Stomach (tissue), 8 donors: ENCODE measurements at regions not wholly inside any gene's neighbourhood (a gene's known extent, or its start where the extent isn't known, plus 50 kb on each side); places are given as distances from the start of the nearest gene placed in this dataset.
"Not testable (repeated sequence)": the region's sequence is repeated elsewhere in the genome, so short reads cannot be mapped to it uniquely, and the experiment has no call there.

Source experiments
- DNase-seq, 2 donors: peaks; one replicate each; pipeline versions ENCODE4 v3.0.0 to v3.0.0-alpha.2; 2013 to 2019
- H3K27ac ChIP-seq, 5 donors: fragments of 200-600 bp in 4 of 5; sonication (generic) in 4 of 5; one replicate each; pipeline ENCODE4 v1.5.1; 2013 to 2019; ENCODE audit warnings: mild to moderate bottlenecking in 1 of 5, moderate library complexity in 1 of 5
- H3K27me3 ChIP-seq, 3 donors: fragments of 200-600 bp; sonication (generic); one replicate each; pipeline ENCODE4 v1.5.1; 2017 to 2019; ENCODE audit warnings: mixed run types in 1 of 3
- H3K36me3 ChIP-seq, 4 donors: fragments of 200-600 bp; sonication (generic); 1 replicate in 3 of 4; 2 replicates in 1 of 4; pipeline ENCODE4 v1.5.1; 2016 to 2019
- H3K4me1 ChIP-seq, 4 donors: fragments of 200-600 bp; sonication (generic); one replicate each; pipeline ENCODE4 v1.5.1; 2016 to 2019
- H3K4me3 ChIP-seq, 4 donors: fragments of 200-600 bp; sonication (generic) in 3 of 4; one replicate each; pipeline ENCODE4 v1.5.1; 2016 to 2019; ENCODE audit warnings: mild to moderate bottlenecking in 1 of 4
- H3K9me3 ChIP-seq, 4 donors: fragments of 200-600 bp; sonication (generic); one replicate each; pipeline ENCODE4 v1.5.1; 2016 to 2019
- EP300 ChIP-seq: sonication (generic); formaldehyde crosslinking; IDR thresholded peaks from one replicate; pipeline ENCODE4 v1.6.1; 2017; ENCODE audit warnings: antibody characterized with exemption
- POLR2A ChIP-seq, 4 donors: fragments of 450-650 bp; IDR thresholded peaks; one replicate each; pipeline ENCODE4 v1.6.1; 2016; ENCODE audit warnings: antibody characterized with exemption in 4 of 4, control low read depth in 2 of 4, mild to moderate bottlenecking in 1 of 4, moderate library complexity in 1 of 4
- POLR2AphosphoS5 ChIP-seq, 3 donors: sonication (generic); formaldehyde crosslinking; IDR thresholded peaks; one replicate each; pipeline ENCODE4 v1.6.1; 2016; ENCODE audit warnings: antibody characterized with exemption in 3 of 3
- WGBS, 5 donors: extraction: QIAGEN DNeasy Blood & Tissue Kit in 3 of 5; methylation state at CpG; one replicate each; pipeline versions ENCODE4 v1.1.5 to v1.1.7; 2013 to 2018; 5-methylcytosine and 5-hydroxymethylcytosine counted together
- intact Hi-C: fragments of 100-400 bp; cut with DNase I; formaldehyde crosslinking; loops from one replicate; pipeline ENCODE4 v1.15.1; 2023; ENCODE audit warnings: low total_unique reads
- TF ChIP-seq, protein P1 (sequence below), 7 experiments: fragments of 450-650 bp in 4 of 7; fragments of 200-600 bp in 3 of 7; sonication (generic) in 3 of 7; IDR thresholded peaks; one replicate each; pipeline ENCODE4 v1.5.1; 2016 to 2019; ENCODE audit warnings: antibody characterized with exemption in 7 of 7, control low read depth in 2 of 7, mild to moderate bottlenecking in 1 of 7
- donor health status: healthy with polysubstance abuse.
- donor health status: Bipolar disorder and iron deficiency.
- donor health status: healthy.

DNA sequence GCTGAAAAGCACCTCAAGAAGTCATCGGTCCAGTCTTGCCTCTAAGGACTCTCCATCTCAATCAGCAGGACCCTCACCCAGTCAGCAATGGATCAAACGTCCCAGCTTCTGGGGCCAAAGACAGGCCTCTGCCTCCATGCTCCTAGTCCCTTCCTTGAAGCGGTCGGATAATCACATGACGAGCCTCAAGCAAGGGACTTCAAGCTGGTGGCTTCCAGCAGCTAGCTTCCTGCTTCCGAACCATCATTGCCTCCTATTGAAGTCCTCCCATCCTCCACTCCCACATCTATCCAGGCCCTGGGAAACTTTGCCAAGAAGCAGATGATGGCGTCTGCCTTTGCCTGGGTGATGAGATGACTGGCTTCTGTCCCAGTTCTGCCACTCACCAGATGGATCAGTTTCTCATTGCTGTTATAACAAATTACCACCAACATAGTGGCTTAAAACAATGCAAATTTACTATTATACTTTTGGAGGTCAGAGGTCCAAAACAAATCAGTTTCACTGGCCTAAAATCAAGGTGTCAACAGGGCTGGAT lies 135.2 kb upstream of the MAMLD1 start:
- Histone ChIP-seq H3K27ac (no peak overlapping the region), H3K4me3 (no peak overlapping the region), H3K4me1 (no peaks in the 10 kb centered on the region), H3K36me3 (no peaks in the 10 kb centered on the region), H3K27me3 (no peaks in the 10 kb centered on the region), H3K9me3 (no peaks in the 10 kb centered on the region)
- WGBS, 5 donors: 82 to 94% (median 88%) methylated on average over 5 to 7 of the region's 7 CpGs
- no peak for TF ChIP-seq POLR2A (IDR thresholded peaks at IDR 0.05)
- no peak for TF ChIP-seq POLR2AphosphoS5 (IDR thresholded peaks at IDR 0.05)
- TF ChIP-seq, protein P1, sequence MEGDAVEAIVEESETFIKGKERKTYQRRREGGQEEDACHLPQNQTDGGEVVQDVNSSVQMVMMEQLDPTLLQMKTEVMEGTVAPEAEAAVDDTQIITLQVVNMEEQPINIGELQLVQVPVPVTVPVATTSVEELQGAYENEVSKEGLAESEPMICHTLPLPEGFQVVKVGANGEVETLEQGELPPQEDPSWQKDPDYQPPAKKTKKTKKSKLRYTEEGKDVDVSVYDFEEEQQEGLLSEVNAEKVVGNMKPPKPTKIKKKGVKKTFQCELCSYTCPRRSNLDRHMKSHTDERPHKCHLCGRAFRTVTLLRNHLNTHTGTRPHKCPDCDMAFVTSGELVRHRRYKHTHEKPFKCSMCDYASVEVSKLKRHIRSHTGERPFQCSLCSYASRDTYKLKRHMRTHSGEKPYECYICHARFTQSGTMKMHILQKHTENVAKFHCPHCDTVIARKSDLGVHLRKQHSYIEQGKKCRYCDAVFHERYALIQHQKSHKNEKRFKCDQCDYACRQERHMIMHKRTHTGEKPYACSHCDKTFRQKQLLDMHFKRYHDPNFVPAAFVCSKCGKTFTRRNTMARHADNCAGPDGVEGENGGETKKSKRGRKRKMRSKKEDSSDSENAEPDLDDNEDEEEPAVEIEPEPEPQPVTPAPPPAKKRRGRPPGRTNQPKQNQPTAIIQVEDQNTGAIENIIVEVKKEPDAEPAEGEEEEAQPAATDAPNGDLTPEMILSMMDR (IDR thresholded peaks at IDR 0.05): no peak
- no peak for TF ChIP-seq EP300
- no peak for DNase-seq
- intact Hi-C loops: no loop called here

DNA sequence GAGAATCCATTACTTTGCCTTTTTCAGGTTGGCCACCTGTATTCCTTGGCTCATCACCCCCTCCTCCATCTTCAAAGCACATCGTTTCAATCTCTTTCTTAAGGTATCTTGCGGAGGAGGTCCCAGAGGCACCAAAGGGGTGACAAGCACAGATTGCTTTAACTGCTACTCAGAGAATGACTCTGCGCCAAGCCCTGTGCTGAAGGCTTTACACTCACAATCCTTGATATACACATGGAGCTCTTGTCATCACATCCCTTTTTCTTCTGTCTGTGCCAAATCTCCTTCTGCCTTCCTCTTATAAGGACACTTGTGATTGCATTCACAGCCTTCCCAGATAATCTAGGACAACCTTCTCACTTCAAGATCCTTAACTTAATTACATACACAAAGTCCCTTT lies 134.7 kb upstream of the MAMLD1 start:
- Histone ChIP-seq H3K36me3 (no peaks in the 10 kb centered on the region), H3K27me3 (no peaks in the 10 kb centered on the region), H3K4me1 (no peaks in the 10 kb centered on the region), H3K9me3 (no peaks in the 10 kb centered on the region), H3K4me3 (no peak overlapping the region), H3K27ac (no peak overlapping the region)
- DNase-seq: no peak
- WGBS, 5 donors: 77 to 92% (median 87%) methylated on average over 3 of the region's 3 CpGs
- TF ChIP-seq, protein P1 (IDR thresholded peaks at IDR 0.05): no peak
- TF ChIP-seq POLR2A (IDR thresholded peaks at IDR 0.05) (no peak), POLR2AphosphoS5 (IDR thresholded peaks at IDR 0.05) (no peak), EP300 (no peak)
- intact Hi-C loops: no loop called here

DNA sequence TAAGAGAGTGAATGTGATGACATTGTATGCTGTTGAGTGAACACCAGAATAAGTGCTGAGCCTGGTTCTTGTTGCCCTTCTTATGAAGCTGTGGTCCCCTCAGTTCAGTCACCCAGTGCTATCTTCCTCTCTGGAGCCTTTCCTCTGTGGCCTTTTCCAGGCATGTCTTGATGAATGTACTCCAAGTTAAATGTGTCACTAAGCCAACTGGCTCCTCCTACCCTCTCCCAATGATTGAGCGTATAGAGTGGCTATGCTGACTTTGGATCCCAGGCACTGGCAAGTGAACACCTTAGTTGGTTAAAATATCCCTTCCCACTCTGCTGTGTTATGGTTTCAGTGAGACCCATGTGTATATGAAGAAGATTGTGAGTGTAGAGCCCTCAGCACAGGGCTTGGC lies 134.1 kb upstream of the MAMLD1 start:
- H3K9me3 ChIP-seq: no peaks in the 10 kb centered on the region
- no peaks in the 10 kb centered on the region for H3K4me1 ChIP-seq
- 70 to 100% (median 79%) methylated on average over 1 of the region's 1 CpG for WGBS, 5 donors
- intact Hi-C loops: no loop called here
- no peak overlapping the region for H3K27ac ChIP-seq
- TF ChIP-seq POLR2AphosphoS5 (IDR thresholded peaks at IDR 0.05): no peak
- TF ChIP-seq, protein P1 (IDR thresholded peaks at IDR 0.05): no peak
- no peak for TF ChIP-seq EP300
- TF ChIP-seq POLR2A (IDR thresholded peaks at IDR 0.05): no peak
- no peaks in the 10 kb centered on the region for H3K27me3 ChIP-seq
- H3K4me3 ChIP-seq: no peak overlapping the region
- no peak for DNase-seq
- no peaks in the 10 kb centered on the region for H3K36me3 ChIP-seq

DNA sequence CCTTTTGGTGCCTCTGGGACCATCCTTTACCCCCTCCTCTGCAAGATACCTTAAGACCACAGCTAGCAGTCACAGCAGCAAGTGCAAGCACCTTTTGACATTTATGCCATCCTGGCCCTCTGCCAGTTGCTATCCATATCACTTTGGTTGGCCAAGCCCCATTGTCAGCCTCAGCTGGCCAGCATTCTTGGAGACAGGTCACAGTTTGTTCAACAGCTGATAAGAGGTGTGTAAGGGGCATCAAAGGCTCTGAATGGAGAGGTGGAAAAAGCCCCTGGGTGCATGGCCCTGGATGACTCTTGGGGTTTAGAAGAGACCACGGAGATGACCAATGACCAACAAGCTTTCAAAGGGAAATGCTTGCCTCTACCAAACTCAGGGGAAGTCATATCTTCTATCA lies 133.6 kb upstream of the MAMLD1 start:
- no peak for TF ChIP-seq POLR2AphosphoS5 (IDR thresholded peaks at IDR 0.05)
- TF ChIP-seq POLR2A (IDR thresholded peaks at IDR 0.05): no peak
- TF ChIP-seq, protein P1 (IDR thresholded peaks at IDR 0.05): no peak
- TF ChIP-seq EP300: no peak
- H3K27me3 ChIP-seq: no peaks in the 10 kb centered on the region
- intact Hi-C loops: no loop called here
- no peaks in the 10 kb centered on the region for H3K9me3 ChIP-seq
- H3K36me3 ChIP-seq: no peaks in the 10 kb centered on the region
- no peaks in the 10 kb centered on the region for H3K4me1 ChIP-seq
- no peak for DNase-seq
- no peak overlapping the region for H3K4me3 ChIP-seq
- H3K27ac ChIP-seq: no peak overlapping the region
- WGBS, 5 donors: 25 to 77% (median 59%) methylated on average over 1 of the region's 1 CpG

DNA sequence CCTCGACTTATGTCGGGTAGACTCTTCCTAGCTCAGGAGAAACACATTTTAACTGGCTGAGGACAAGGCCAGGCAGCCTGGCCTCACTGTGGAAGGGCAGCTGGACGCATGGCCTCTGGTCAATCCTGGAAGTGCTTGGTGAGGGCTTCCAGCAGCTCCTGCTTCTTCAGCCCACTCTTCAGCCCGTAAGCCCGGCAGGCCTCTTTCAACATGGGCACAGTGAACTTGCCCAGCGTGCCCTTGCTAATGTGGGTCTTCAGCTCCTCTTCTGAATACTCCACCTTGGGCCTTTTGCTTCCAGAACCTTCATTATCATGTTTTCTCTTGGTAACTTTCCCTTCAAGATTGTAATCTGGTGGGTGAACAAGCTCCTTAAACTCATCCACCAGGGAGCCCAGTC lies 132.2 kb upstream of the MAMLD1 start:
- 48 to 89% (median 86%) methylated on average over 2 to 6 of the region's 6 CpGs for WGBS, 5 donors
- H3K4me1 ChIP-seq, intact Hi-C loops, DNase-seq, H3K9me3 ChIP-seq, H3K27ac ChIP-seq, H3K4me3 ChIP-seq, H3K36me3 ChIP-seq, H3K27me3 ChIP-seq: not testable (repeated sequence)

DNA sequence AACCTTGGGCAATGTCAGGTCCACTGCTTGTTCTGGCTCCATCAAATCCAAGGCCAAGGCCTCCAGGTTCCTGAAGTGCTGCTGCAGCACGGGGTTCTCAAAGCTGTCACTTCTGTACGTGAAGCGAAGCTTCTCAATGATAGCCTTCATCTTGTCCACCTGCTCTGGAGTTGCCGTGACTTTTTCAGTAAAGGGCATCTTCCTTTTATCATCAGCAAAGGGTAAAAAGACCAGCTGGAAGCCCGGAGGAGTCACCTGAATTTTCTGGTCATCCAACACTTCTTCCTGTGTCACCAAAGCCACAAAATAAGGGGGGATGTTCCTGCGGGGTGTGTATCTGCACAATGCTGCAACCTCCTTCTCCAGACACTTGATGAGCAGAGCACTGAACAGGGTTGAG lies 131.7 kb upstream of the MAMLD1 start:
- H3K4me3 ChIP-seq, intact Hi-C loops, H3K9me3 ChIP-seq, DNase-seq, H3K27ac ChIP-seq, H3K4me1 ChIP-seq, H3K27me3 ChIP-seq, H3K36me3 ChIP-seq: not testable (repeated sequence)
- WGBS, 5 donors: 82 to 97% (median 86%) methylated on average over 5 to 6 of the region's 6 CpGs

DNA sequence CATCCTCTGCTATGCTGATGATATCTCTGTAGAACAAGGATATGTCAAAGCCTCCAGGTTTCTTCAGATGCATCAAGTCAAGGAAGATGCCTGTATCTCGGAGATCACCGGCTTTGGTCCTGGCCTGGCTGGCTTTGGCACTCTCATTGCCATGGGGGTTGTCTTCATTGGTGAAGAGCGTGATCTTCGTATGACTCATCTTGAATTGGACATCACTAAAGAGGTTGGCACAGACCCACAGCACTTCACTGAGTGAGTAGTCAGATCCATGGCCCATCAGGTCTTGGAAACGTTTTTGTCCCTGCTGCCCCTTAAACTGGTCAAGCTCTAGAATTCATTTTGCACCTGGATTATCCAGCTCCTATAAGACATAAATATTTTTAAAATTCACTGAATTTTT lies 130.9 kb upstream of the MAMLD1 start:
- H3K36me3 ChIP-seq, H3K9me3 ChIP-seq, DNase-seq, intact Hi-C loops, H3K4me1 ChIP-seq, H3K27me3 ChIP-seq, H3K4me3 ChIP-seq, H3K27ac ChIP-seq: not testable (repeated sequence)
- WGBS, 5 donors: 77 to 94% (median 91%) methylated on average over 5 of the region's 5 CpGs
